NCI-H2107 treated with DMSO at 0.1 percent for 48 hours (cell line): ENCODE measurements at regions not wholly inside any gene's neighbourhood (a gene's known extent, or its start where the extent isn't known, plus 50 kb on each side); places are given as distances from the start of the nearest gene placed in this dataset.

Experiments
- DNase-seq: peaks from one replicate; lab custom pipeline; 2025; ENCODE audit not compliant: unreplicated experiment; lab: John Stamatoyannopoulos, UW

GRCh38 chr20:23153696-23154341 is 67.7 kb upstream of the CD93 start:
- DNase-seq = no peak

- no peak for DNase-seq
These were observed 66.8 kb upstream of the CD93 start for GRCh38 chr20:23152902-23153301.

DNA sequence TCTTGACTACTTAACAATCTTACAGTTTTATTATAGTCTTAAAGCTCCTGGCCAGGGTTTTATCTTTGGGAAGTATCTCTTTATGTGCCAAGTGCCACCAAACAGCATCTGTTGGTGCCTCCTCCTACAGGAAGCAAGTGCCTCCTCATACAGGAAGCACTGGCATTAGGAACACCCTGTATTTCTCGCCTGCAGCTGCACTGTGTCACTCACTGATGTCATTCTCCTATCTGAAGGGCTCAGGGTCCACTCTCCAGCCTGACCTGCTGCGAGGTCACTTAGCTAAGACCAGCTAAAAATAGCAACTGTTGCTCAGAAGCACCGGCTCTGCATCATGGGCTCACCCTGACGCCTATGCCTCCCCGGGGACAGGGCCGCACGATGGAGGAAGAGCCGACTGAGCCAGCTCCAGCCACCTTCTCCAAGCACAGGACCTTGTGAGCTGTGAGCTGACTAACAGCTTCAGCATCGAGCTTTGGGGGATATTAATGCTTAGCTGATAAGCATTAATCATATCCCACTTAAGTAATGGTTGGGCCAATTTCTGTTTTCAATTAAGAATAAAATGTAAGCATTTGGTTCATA is 66.3 kb upstream of the CD93 start:
- DNase-seq = no peak

- no peak for DNase-seq
These were observed 65.8 kb upstream of the CD93 start for GRCh38 chr20:23151885-23152284.

DNA sequence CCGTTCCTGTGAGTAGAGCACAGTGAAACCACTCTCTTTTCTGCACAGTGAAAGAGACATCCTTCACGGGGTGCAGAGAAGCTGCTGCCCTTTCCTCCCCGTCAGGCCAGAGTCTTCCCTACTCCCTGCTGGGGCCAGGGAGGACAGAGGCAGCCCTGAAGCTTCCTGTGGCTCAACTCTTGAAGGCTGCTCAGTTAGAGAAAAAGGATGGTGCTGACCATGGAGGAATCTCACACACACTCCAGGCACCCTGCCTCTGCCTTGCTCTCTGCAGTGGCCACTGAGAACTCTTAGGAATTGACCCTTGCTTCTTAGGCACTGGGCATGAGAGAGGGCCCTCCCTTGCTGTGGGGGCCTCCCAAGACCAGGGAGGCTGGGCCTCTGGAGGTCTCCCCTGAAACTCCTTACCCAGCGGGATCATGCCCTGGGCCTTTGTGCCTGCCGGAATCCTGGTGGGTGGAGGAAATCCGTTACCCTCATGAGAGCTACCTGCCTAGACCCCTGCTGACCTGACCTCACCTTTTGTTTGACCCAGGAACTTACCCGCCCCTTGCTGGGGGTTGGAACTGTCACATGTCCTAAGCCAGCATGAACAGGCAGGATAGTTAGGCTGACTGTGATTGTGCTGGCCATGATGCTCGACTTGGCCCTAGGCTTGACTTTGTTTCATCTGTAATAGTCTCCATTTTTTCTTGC is 65.0 kb upstream of the CD93 start:
- DNase-seq = no peak

- DNase-seq = no peak
These were observed 64.3 kb upstream of the CD93 start for GRCh38 chr20:23150304-23151007.

DNA sequence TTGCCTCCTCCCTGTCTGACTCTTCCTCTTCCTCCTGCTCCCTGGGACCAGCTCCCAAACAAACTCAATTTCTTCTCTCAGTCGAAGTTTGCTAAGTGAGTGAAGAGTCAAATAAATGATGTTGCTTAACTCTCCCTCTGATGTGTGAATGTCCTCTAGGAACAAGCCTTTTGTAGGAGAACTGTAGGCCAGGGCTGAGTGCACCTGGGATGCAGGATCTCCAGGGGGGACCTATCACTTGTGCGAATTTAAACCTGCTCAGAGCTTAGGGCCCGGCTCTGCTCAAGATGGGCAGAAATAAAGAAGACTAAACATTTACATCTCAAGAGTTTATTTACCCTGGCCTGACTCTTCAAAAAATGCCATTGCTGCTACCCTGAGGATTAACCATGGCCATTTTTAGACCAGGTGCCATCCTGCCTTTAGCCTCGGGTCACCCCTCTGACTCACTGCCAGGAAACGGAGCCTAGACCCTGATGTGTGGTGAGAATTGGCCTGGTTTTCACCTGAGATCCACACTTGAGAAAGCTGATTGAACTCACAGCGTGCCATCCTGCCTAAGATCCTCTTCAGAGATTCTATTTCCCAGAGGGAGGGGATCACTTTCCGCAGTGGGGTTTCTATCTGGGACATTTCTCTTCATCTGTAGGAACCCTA is 63.6 kb upstream of the CD93 start:
- no peak for DNase-seq

- DNase-seq = no peak
These were observed 62.8 kb upstream of the CD93 start for GRCh38 chr20:23148731-23149570.

GRCh38 chr20:23147964-23148730 is 62.0 kb upstream of the CD93 start:
- DNase-seq = no peak

DNA sequence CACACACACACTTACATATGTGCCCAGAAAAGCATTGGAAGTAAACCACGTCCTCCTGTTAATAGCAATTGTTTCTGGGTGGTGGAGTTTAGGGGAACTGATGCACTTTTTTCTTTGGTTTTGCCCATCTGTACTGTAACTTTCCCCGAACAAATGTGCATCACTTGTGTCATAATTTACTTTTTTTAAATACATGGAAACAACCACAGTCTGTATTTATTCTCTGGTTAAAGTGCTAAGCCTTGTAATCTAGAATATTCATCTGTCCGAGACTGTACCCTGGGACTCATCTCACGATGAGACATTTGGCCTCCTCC is 61.5 kb upstream of the CD93 start:
- DNase-seq = no peak

DNA sequence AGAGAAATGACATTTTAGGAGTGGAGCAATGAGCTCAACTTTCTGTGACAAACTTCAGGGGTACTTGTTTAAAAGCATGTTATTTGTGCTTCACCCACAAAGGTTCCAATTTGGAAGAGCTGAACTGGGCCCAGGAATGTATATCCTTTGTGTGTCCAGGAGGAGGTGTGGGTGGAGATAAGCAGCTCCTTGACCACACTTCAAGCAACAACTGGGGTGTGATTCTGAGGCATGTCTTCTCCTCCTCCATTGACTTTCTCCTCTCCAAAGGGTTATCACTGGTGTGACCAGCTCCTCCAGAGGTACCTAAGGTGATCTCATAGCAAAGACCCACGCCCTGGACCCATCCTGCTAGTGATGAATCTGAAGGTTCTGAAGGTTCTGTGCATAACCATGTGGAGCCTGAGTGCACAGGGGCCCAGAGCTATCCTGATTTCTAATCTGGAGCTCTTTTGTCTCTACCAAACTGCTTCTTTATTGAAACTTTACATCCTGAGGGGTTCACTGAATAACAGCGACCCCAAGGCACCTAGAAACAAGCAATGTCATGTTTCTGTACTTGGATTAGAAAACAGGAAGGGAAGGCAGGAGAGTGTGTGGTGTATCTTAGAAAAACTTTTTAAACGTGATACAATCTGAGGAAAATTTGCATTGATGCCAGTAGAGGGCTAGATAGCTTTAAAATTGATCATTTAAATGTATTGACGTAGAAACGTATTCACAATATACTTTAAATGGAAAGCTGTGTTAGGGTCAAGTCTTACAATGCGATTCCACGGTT is 60.9 kb upstream of the CD93 start:
- no peak for DNase-seq

DNA sequence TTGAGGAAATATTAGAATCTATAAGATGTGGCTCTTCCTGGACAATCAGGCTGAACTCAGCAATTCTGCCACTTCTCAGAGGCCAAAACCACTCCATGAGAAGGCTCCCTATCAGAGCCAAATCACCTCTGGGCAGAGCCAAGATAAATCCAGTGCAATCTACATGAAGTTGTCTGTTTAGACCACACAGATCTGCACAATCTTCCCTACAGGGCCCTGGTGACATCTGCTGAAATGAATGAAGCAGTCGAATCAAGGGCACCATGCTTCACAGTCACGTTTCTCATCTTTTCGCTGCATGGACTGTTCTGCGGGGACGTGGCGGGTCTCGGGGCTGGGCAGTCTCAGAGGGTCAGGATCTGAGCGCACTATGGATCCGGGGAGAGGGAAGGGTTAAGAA is 60.1 kb upstream of the CD93 start:
- no peak for DNase-seq

- no peak for DNase-seq
These were observed 59.2 kb upstream of the CD93 start for GRCh38 chr20:23145281-23145700.

DNA sequence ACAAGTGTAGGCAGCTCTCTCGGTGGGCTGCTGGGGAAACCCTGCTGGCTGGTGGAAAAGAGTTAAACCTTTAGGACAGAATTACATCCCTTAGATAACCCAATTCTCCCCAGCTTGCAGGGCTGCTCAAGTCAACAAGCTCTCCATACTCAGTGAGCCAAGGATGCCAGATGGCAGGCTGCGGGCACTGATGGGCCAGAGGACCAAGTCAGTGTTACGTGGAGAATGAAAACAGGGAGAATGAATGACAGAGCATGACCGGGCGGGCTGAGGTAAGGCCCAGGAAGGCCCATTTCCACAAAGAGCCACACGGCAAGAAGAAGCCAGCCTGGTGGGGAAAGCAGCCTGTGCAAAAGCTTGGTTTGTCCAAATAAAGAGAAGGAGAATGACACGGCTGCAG is 58.7 kb upstream of the CD93 start:
- DNase-seq = no peak

GRCh38 chr20:23143986-23144690 is 58.0 kb upstream of the CD93 start:
- DNase-seq = no peak

- no peak for DNase-seq
These were observed 57.0 kb upstream of the CD93 start for GRCh38 chr20:23143098-23143497.

DNA sequence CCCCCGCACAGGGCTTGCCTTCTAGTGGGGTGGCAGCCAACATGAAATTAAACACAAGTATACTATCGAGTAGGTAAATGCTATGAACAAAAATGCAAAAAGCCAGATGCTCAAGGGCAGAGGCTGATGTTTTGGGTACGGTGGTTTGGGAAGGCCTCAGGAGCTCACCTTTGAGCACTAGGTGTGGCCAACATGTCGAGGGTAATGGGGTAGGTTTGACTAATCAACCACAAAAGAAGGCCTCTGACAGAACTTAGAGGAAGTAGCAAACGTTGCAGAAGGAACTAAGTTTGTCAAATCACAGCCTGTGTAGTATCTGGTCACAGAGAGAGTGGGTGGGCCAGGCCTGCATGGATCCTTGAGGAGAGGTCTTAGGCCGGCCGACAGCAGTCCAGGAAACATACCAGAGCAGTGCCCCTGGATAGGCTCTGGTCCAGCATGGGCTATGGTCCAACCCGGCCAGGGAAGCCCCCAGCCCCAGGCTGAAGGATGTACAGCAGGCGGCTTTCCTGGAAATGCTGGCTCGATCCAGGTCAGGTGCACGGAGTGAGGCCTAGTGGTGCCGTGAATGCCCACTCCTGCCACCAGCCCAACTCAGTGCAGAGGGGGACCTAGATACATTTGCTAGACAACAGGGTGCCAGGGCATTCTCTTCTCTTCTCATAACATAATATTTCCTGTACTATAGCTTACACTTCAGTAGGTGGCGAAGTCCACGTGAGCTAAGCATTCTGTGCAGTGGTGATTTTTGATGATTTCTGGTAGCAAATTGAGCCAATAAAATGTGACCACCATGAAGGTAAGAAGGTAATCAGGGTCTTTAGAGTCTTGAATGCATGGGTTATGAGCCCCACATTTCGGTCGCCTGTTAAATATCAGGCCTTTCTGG is 56.3 kb upstream of the CD93 start:
- DNase-seq = no peak
